Astrocyte of the cerebellum (primary cell): ENCODE measurements at regions not wholly inside any gene's neighbourhood (a gene's known extent, or its start where the extent isn't known, plus 50 kb on each side); places are given as distances from the start of the nearest gene placed in this dataset.

Experiments used
- DNase-seq: peaks from one replicate; pipeline ENCODE4 v3.0.0-alpha.2; 2011; ENCODE audit warnings: low read depth
- H3K4me3 ChIP-seq: 2 replicates; pipeline ENCODE4 v1.5.1; 2011; ENCODE audit warnings: mild to moderate bottlenecking, low read depth, low read length, moderate library complexity
- in situ Hi-C: cut with HindIII; loops from 2 replicates; pipeline ENCODE4 v1.10.0; 2017; ENCODE audit warnings: low sequenced_read_pairs
- TF ChIP-seq, protein P1 (sequence below): IDR thresholded peaks from 2 replicates; pipeline ENCODE4 v1.5.1; 2012; ENCODE audit warnings: low read length, low read depth, moderate library complexity, mild to moderate bottlenecking; ENCODE audit errors: missing control alignments

DNA sequence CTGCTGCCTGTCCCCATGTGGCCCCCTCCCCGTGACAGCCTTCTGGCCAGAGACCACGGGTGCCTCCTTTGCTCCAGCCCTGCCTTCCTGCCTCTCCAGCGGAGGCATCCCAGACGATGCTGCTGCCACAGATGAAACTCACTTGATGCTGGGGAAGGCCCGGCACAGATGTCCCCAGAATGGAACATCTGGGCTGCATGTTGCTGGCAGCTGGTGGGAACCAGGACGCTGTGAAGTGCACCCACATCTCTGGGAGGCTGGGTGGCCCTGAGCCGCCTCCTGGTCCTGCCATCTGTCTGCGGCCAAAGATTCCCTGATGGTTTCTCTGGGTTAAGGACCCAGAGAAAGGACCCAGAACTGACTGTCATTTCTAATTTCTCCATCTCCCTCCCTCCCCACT lies 51.9 kb upstream of the PTPRS start:
- TF ChIP-seq, protein P1, sequence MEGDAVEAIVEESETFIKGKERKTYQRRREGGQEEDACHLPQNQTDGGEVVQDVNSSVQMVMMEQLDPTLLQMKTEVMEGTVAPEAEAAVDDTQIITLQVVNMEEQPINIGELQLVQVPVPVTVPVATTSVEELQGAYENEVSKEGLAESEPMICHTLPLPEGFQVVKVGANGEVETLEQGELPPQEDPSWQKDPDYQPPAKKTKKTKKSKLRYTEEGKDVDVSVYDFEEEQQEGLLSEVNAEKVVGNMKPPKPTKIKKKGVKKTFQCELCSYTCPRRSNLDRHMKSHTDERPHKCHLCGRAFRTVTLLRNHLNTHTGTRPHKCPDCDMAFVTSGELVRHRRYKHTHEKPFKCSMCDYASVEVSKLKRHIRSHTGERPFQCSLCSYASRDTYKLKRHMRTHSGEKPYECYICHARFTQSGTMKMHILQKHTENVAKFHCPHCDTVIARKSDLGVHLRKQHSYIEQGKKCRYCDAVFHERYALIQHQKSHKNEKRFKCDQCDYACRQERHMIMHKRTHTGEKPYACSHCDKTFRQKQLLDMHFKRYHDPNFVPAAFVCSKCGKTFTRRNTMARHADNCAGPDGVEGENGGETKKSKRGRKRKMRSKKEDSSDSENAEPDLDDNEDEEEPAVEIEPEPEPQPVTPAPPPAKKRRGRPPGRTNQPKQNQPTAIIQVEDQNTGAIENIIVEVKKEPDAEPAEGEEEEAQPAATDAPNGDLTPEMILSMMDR, result no peak
- in situ Hi-C loops, result no loop called here
- no peak for DNase-seq
- H3K4me3 ChIP-seq, result no peak overlapping the region

DNA sequence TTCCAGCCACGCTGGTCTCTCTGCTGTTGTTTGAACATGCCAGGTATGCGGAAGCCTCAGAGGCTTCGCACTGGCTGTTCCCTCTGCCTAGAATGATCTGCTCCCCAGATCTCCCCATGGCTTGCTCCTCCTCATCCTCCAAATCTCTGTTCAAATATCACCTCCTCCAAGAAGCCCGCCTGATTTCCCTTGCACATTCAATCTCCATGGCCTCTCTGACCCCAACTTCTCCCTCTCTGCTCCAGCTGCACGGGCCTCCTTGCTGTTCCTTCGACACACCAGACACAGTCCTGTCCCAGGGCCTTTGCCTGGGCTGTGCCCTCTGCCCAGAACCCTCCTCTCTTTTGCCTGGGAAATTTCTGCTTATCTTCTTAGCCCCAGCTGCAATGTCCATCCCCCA lies 52.5 kb upstream of the PTPRS start:
- in situ Hi-C loops, result no loop called here
- TF ChIP-seq, protein P1, result no peak
- no peak overlapping the region for H3K4me3 ChIP-seq
- no peak for DNase-seq

DNA sequence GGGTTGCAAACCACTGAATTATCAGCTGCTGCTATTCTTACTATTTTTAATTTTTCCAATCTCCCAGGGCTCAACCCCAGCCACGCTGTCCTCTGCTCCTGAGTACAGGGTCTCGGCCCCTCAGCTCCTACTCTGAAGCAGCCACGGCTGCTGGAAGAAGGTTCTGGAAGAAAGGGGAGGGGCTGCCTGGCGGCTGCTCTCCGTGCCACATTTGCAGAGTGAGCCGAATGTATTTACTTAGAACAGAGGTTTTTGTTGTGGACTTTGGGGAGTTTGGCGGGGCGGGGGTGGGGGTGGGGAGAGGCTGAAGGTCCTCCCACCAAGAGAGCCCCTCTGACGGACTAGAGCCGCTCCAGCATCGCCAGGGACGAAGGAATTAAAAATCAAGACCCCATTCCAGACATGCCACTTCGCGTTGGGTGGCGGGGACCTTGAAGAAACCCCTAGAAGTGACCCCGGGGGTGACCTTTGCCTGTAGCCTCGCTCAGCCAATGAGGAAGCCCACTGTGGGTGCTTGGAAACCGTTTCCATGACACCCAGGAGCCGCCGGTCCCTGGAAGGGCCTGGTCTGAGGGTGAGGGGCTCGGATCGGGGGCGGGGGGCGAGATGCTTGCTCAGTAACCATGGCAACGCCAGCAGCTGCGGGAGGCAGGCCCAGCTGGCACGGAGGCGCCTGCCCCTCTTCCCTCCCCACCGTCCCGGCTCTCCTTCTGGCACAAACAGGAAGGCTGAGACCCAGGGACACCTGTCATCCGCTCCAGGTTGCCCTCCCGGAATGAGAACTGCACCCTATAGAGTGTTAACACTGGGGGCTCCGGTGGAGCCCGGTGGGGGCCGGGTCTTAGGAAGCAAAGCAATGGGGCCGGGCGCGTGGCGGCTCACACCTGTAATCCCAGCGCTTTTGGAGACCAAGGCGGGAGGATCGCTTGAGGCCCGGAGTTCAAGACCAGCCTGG lies 54.2 kb upstream of the PTPRS start:
- DNase-seq, result no peak
- in situ Hi-C loops, result no loop called here
- TF ChIP-seq, protein P1, result no peak
- H3K4me3 ChIP-seq, result no peak overlapping the region

DNA sequence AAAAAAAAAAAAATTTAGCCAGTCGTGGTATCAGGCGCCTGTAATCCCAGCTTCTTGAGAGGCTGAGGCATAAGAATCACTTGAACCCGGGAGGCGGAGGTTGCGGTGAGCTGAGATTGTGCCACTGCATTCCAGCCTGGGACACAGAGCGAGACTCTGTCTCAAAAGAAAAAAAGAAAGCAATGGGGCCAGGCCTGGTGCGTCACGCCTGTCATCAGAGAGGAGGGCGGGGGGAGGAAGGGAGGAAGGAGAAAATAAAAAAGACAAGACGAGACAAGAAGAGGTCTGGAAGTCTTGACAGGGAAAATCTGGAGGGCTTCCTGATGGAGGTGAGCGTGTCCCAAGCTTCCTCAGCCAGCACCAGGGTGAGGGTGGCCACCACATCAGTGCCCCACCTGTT lies 54.9 kb upstream of the PTPRS start:
- in situ Hi-C loops, result no loop called here
- no peak overlapping the region for H3K4me3 ChIP-seq
- no peak for DNase-seq
- TF ChIP-seq, protein P1, result no peak

DNA sequence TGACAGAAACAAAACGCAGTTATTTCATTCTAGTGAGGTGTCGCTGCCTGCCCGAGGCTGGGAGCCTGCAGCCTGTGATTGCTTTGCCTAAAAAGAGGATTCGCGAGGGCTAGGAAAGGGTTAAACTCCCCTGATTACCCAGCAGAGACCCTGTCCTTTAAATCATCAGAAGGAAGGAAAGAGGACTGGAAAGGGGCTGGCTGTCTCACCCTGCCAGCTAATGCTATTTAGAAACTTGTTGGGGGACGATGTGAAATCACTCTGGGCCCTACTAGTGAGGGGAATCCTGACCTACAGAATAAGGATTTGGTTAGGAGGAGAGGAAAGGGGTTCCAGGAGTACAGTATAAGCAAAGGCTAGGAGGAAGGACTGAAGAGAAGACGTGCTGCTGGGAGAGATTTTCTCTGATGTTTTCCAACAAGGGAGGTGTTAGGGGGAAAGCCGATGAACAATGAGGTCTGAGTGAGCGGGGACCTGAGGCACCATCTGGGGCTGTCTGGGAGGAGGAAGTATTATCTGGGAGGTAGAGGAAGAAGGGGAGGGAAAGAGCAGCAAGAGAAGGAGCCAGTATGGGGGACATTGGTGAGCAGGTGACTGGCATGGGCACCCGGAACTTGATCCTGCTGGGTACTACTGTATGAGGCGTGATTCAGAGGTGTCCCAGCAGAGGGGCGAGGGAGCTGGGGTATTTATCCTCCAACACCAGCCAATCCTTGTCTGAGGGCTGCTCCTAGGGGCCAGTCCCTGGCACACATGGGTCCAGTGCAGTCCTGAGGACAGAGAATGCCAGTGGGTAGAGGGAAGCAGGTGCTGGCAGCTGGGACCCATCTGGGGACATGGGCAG lies 55.7 kb upstream of the PTPRS start:
- TF ChIP-seq, protein P1, result no peak
- DNase-seq, result no peak
- in situ Hi-C loops, result no loop called here
- no peak overlapping the region for H3K4me3 ChIP-seq

DNA sequence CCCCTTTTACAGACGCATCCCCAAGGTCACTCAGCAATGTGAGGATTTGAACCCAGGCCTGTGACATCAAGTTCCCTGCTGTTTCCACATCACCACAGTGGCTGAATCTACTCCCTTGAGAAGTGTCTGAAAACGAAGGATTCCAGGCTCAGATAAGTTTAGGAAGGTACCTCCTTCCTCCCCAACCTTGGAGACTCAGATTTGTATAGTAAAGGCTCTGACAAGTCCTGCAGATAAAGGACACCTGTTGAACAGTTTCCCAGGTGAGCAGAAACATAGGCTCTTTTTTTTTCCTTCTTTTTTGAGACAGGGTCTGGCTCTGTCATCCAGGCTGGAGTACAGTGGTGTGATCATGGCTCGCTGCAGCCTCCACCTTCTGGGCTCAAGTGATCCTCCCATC lies 56.4 kb upstream of the PTPRS start:
- DNase-seq, result no peak
- TF ChIP-seq, protein P1, result no peak
- in situ Hi-C loops, result no loop called here
- no peak overlapping the region for H3K4me3 ChIP-seq
